Coronary artery (tissue), 2 donors: ENCODE measurements at regions not wholly inside any gene's neighbourhood (a gene's known extent, or its start where the extent isn't known, plus 50 kb on each side); places are given as distances from the start of the nearest gene placed in this dataset.
"Not testable (repeated sequence)": the region's sequence is repeated elsewhere in the genome, so short reads cannot be mapped to it uniquely, and the experiment has no call there.

Source experiments
- DNase-seq: peaks from one replicate; pipeline ENCODE4 v3.0.0-alpha.2; 2017; ENCODE audit warnings: low spot score
- H3K27ac ChIP-seq, 2 donors: fragments of 200-600 bp; sonication (generic); one replicate each; pipeline ENCODE4 v1.5.1; 2016 to 2019
- H3K4me3 ChIP-seq: fragments of 200-600 bp; sonication (generic); 2 replicates; pipeline ENCODE4 v1.5.1; 2016; ENCODE audit warnings: mild to moderate bottlenecking, moderate library complexity
- CTCF ChIP-seq: fragments of 200-600 bp; sonication (generic); IDR thresholded peaks from one replicate; pipeline ENCODE4 v1.5.1; 2019; ENCODE audit warnings: antibody characterized with exemption

DNA sequence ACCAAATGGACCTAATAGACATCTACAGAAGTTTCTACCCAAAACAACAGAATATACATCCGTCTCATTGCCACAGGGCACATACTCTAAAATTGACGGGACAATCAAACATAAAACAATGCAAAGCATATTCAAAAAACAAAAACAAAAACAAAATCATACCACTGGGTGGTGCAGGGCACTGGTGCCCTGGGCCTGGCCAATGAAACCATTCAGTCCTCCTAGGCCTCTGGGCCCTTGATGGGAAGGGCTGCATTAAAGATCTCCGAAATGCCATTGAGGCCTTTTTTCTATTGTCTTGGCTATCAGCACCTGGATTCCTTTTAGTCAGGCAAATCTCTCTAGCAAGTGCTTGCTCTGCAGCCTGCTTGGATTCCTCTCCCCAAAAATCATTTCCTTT is 213.9 kb upstream of the ZCCHC13 start:
- Histone ChIP-seq H3K27ac (no peak overlapping the region), H3K4me3 (no peak overlapping the region)
- no peak for DNase-seq
- TF ChIP-seq CTCF: no peak

- no peak for DNase-seq
- TF ChIP-seq CTCF: no peak
- Histone ChIP-seq H3K4me3 (no peak overlapping the region), H3K27ac (no peak overlapping the region)
Observed at GRCh38 chrX:74085642-74086236, 218.2 kb upstream of the ZCCHC13 start.

DNA sequence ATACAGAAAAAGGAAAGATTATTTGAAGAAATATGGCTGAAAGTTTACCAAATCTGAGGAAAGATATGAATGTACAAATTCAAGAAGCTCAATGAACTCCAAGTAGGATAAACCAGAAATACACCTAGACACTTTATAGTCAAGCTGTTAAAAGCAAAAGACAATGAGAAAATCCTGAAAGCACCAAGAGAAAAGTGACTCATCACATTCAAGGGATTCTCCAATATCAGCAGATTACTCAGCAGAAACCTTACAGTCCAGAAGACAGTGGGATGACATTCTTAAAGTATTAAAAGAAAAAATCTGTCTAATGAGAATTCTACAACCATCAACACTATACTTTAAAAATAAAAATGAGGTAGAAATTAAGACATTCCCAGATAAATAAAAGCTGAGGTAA is 223.8 kb upstream of the ZCCHC13 start:
- no peak for TF ChIP-seq CTCF
- H3K4me3 ChIP-seq: no peak overlapping the region
- DNase-seq: no peak

GRCh38 chrX:74065831-74066390 is 213.4 kb upstream of the XIST start:
- H3K4me3 ChIP-seq: no peak overlapping the region
- H3K27ac ChIP-seq: no peak overlapping the region
- no peak for TF ChIP-seq CTCF
- no peak for DNase-seq

More for the DNA sequence above, 223.8 kb upstream of the ZCCHC13 start:
- H3K27ac ChIP-seq: no peak overlapping the region

DNA sequence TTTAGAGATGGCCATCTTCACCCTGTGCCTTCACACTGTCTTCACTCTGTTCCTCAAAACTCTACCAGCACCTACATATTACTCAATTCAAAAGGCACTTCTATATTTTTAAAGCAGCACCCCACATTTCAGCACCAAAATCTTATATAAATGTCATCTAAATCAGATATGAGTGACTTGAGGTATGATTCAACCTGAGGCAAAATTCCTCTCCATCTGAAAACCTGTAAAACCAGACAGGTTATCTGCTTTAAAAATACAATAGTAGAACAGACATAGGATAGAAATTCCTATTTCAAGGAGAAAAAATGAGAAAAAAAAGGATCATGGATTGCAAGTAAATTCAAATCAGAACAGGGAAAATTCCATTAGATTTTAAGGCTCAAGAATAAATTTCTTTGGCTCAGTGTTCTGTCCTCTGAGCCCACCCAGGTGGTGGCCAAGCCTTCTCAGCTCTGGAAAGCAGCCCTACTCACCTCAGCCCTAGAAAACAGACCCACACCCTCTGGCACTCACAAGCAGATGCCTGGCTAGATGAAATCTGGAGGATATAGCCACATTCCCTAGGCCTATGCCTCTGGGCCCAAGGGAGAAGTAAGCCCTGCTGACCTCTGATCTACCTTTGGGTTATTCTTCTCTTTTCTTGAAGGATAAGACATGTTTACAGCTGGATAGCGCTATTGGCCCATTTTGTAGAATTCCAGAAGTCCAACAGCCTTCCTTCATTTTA is 211.1 kb upstream of the XIST start:
- no peak overlapping the region for H3K4me3 ChIP-seq
- no peak for TF ChIP-seq CTCF
- DNase-seq: no peak
- H3K27ac ChIP-seq: no peak overlapping the region

DNA sequence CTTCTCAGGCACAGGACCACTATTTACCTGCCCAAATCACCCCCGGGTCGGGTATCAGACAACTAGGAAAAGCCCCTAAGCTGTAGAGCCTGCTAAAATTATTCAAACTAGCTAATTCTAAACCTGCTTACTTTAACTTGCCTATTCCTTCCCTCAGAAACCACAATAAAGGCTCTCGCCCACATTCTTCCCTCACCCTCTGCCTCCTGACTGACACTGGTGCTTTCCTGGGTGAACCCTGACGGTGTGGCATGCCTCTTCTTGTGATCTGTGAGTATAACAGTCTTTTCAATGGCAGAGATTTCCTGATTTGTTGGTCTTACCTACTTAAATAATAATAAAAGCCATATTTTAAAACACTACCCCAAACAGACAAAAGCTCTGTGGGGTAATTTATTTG is 209.4 kb upstream of the XIST start:
- Histone ChIP-seq H3K27ac (no peak overlapping the region), H3K4me3 (no peak overlapping the region)
- TF ChIP-seq CTCF: no peak
- DNase-seq: no peak

- Histone ChIP-seq H3K4me3 (no peak overlapping the region), H3K27ac (no peak overlapping the region)
- no peak for DNase-seq
- no peak for TF ChIP-seq CTCF
Observed at GRCh38 chrX:74049126-74049525, 196.6 kb upstream of the XIST start.

GRCh38 chrX:74034066-74034465 is 181.6 kb upstream of the XIST start:
- not testable (repeated sequence) for H3K27ac ChIP-seq, H3K4me3 ChIP-seq, DNase-seq

DNA sequence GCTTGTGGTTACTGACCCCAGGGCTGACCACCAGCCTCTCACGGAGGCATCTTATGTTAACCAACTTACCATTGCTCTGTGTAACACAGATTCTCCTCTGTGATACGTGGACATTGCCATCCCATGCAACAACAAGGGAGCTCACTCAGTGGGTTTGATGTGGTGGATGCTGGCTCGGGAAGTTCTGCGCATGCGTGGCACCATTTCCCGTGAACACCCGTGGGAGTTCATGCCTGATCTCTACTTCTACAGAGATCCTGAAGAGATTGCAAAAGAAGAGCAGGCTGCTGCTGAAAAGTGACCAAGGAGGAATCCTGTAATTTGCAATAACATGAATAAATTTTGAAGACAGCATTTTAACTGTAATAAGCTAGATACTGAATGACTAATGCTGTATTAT is 179.0 kb upstream of the XIST start:
- H3K4me3 ChIP-seq, H3K27ac ChIP-seq, DNase-seq: not testable (repeated sequence)

DNA sequence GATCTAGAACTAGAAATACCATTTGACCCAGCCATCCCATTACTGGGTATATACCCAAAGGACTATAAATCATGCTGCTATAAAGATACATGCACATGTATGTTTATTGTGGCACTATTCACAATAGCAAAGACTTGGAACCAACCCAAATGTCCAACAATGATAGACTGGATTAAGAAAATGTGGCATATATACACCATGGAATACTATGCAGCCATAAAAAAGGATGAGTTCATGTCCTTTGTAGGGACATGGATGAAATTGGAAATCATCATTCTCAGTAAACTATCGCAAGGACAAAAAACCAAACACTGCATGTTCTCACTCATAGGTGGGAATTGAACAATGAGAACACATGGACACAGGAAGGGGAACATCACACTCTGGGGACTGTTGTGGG is 178.3 kb upstream of the XIST start:
- H3K4me3 ChIP-seq, DNase-seq, H3K27ac ChIP-seq: not testable (repeated sequence)
